GM18951 (cell line): ENCODE measurements at regions not wholly inside any gene's neighbourhood (a gene's known extent, or its start where the extent isn't known, plus 50 kb on each side); places are given as distances from the start of the nearest gene placed in this dataset.
"Not testable (repeated sequence)": the region's sequence is repeated elsewhere in the genome, so short reads cannot be mapped to it uniquely, and the experiment has no call there.

ENCODE experiments used
- POLR2A ChIP-seq: IDR thresholded peaks from 4 replicates; pipeline ENCODE4 v1.6.1; 2011; ENCODE audit warnings: mild to moderate bottlenecking; ENCODE audit not compliant: insufficient read length, insufficient read depth; ENCODE audit errors: extremely low read depth
- in situ Hi-C: fragments of 300-500 bp; cut with MboI; formaldehyde crosslinking; loops from one replicate; pipeline ENCODE4 v1.12.0; 2022; ENCODE audit warnings: low sequenced_read_pairs, mixed read lengths, inconsistent platforms; ENCODE audit not compliant: unreplicated experiment

DNA sequence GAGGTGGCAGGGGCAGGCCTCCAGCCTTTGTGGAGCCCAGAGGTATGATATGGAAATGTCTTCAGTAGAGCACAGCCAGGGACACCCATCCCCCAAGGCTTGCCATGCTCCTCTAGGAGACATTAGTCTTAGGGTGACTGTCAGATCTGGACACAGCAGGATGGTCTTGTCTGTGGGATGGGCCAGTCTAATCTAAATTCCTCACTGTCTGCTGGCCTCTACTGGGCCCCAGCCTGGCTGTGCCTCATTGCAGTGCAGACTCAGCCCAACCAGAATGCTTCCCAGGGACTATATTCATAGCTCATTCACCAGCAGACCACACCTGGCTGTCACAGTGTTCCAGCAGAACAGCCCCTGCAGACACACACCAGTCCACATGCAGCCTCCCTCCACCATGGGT, 129.5 kb upstream of the MRPS30 start:
- in situ Hi-C loops = no loop called here
- no peak for TF ChIP-seq POLR2A

DNA sequence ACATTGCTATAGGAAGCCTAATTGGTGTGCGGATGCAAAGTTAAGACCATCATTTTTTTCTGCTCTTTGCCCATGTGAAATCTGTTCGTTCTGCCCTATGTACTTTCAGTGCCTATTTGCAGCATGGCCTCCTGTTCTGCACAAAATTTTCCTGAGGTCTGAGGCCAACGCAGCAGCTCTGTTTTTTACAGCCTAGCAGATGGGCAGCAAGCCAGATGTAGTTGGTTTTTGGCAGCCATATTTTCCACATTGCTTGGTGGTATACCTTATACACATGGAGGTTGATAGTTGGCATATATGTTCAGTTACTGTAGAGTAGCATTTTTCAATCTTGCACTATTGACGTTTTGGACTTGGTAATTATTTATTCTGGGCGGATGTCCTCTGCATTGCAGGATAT, 133.5 kb upstream of the MRPS30 start:
- in situ Hi-C loops = no loop called here
- TF ChIP-seq POLR2A = no peak

DNA sequence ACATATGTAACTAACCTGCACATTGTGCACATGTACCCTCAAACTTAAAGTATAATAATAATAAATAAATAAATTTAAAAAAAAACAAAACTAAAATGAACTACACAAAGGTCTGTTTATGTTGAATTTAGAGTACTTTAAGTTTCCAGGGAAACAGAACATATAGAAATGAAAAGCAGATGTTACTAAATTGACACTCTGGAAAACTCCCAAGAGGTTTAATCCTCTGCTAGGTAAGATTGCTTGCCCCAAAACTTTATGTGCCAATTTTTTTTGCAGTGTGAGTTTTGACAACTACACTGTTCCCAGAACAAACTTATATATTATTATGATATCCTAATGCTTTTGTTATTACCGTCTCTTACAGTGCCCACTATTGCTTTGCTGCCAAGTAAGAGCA, 134.3 kb upstream of the MRPS30 start:
- TF ChIP-seq POLR2A = no peak
- in situ Hi-C loops = no loop called here

DNA sequence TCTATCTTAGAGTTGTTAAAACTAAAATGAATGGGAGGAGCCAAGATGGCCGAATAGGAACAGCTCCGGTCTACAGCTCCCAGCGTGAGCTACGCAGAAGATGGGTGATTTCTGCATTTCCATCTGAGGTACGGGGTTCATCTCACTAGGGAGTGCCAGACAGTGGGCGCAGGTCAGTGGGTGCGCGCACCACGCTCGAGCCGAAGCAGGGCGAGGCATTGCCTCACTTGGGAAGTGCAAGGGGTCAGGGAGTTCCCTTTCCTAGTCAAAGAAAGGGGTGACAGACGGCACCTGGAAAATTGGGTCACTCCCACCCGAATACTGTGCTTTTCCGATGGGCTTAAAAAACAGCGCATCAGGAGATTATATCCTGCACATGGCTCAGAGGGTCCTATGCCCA, 140.3 kb upstream of the MRPS30 start:
- in situ Hi-C loops = not testable (repeated sequence)

DNA sequence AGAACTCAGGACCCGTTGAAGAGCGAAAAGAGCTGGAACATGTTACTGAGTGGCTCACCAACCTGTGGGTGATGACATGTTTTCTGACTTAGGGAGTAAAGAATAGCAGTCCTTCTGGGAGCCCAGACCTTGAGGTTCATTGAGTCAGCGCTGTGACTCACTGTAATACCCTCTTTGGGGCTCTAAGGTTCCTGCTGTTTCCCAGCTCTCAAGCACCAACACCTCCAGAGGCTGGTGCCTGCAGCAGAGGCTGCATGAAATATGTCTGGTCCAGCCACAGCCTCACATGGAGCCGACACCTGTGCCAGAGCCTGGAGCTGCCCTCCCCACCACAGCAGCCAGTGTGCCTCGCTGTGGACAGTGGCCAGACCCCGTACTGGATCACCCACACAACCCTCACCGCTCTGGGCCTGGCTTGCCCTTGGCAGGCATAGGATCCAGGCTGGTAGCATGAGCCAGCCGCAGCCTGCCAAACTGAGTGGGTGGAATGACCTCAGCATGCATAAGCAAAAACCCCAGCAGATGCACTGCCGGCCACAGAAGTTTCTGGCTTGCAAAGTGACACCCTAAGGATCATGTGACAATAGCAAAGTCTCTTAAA, 143.5 kb upstream of the MRPS30 start:
- no peak for TF ChIP-seq POLR2A

DNA sequence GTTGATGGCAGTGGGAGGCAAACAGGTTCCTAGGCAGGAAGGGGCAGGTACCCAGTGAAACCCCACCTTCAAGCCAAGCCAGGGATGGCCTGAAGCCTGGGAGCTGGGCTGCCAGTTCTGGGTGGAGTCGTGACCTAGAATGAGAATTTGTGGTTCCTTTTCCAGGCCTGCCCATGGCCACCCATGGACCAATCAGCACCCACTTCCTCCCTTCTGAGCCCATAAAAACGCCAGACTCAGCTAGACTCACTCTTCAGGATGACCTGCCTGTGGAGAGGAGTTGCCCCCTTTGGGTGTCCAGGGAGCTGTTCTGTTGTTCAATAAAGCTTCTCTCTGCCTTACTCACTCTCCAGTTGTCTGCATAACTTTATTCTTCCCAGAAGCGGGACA, 144.0 kb upstream of the MRPS30 start:
- in situ Hi-C loops = no loop called here
- no peak for TF ChIP-seq POLR2A

More for the DNA sequence above, 143.5 kb upstream of the MRPS30 start:
- in situ Hi-C loops = no loop called here

DNA sequence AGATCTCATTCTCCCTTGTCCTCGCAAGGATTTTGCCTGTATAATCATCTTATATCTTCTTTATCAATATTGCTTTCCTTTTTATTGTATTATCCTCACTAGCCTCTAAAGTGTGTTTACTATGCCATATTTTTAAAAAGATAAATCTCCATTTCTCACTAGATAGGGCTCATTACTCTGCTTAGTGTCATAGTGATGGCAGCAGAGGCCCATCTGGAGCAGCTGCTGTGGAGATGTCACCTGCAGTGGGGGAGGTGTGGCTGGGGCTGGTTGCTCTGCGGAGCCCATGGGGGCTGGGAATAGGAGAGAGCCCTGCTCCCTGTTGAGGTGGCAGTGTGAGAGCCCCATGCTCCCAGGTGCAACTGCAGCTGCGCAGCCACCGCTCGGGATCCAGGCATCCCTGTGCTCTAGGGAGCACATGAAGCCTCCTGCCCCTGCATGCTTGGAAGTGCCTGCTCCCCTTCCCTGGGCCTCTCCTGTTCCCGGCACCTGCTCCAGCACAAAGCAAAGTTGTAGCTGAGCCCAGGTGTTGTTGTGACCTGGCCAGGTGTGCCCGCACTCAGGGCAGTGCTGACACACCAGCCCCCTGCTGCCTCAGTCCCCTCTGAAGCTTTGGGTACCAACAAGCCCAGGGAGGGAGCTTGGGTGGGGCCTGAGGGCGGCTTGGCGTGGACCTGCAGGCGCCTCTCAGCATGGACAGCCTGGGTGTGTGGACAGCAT, 144.6 kb upstream of the MRPS30 start:
- in situ Hi-C loops = no loop called here
- no peak for TF ChIP-seq POLR2A

DNA sequence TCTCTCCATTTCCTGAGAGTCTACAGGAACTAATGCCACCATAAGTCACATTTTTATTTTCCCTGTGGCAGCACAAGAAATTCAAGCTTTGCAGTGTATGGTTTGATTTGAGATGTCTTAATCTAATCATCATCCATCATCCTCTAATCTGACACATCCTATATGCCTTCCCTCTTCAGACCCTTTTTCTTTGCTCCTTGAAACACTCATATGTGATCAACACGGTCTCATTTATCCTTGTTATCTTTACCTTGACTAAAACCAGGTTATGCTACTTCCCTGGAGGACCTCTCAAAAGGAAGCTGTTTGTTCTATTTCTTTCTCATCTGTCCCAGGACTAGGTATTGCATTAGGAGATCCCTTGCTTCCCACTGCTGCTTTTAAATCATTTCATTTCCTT, 146.9 kb upstream of the MRPS30 start:
- in situ Hi-C loops = no loop called here
- no peak for TF ChIP-seq POLR2A

DNA sequence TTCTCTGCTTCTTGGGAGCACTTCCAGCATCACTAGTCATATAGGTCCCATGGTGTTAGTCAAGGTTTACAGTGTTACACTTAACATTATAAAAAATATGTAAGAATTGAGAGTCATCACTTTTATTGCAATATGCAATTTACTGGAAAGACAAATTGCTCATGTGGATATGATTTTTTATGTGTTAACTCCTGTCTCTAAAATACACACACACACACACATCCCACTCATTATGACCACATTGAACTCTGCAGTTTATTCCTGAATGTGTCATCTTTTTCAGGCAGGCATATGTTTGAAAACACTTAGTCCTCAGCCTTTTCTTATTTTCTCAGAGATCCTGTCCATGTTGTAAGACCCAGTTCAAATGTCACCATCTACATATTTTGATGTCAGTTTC, 148.5 kb upstream of the MRPS30 start:
- TF ChIP-seq POLR2A = no peak
- in situ Hi-C loops = no loop called here

DNA sequence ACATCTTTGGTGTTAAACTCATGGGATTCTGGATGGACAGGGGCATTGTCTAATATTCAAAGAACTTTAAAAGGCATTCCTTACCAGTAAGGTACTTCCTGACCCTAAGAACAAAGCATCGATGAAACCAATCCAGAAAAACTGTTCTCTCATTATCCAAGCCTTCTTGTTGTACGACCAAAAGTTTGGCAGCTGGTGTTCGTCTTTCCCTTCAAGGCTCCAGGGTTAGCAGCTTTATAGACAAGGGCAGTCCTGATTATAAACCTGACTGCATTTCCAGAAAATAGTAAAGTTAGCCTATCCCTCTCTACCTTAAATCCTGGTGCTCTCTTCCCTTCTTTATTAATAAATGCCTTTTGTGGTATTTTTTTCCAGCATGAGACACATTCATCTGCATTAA, 149.4 kb upstream of the MRPS30 start:
- TF ChIP-seq POLR2A = no peak
- in situ Hi-C loops = no loop called here

DNA sequence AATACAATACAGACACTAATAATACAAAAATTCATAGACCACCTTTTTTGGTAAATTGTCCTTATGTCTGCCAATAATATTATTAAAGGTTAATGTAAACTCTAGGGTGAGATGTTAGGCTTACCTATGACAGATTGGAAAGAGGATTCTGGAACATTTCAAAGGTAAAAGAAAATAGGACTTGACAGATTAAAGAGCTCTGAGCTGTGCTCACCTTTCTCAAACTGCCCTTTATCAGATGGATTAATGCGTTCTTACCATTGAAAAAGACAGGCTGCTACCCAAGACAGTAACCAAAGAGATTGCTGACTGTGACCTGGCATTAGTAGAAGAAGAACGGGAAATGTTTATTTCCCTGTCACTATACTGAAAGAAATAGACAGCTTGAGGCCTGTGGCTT, 156.1 kb upstream of the MRPS30 start:
- TF ChIP-seq POLR2A = no peak
- in situ Hi-C loops = no loop called here

DNA sequence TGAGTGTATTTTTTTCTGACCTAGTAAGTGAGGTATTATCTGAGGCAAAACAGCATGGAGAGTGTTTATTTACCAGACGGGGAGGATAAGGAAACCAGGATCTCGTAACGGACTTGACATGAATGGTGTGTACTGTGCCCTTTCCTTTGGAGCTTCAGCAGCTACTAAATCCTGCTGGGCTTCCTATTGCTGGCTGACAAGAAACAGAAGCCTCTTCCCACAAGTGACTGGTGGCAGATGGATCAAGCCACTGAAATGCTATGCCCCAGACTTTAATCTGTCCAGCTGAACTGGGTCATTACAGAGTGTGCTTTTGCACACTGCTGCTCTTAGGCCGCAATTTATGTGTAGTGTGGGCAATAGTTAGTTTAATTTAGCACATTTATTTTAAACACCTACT, 162.7 kb upstream of the MRPS30 start:
- in situ Hi-C loops = no loop called here
- no peak for TF ChIP-seq POLR2A

DNA sequence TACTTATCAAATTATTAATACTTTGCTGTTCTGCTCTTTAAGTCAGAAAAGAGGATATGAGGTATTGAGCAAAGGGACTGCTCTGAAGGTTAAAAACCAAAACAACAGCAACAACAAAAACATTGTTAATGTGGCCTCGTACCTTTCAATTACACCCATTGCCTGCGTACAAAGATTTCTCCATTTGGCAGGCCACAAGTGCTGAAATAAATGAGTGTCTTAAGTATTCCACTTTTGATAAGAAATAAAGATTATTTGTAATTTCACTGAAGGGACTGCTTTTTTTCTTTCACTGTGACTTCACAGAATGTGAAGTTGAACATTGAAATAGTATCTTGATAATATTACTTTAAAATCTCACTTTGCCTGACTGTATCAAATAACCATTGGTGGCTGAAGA, 163.2 kb upstream of the MRPS30 start:
- TF ChIP-seq POLR2A = no peak
- in situ Hi-C loops = no loop called here

DNA sequence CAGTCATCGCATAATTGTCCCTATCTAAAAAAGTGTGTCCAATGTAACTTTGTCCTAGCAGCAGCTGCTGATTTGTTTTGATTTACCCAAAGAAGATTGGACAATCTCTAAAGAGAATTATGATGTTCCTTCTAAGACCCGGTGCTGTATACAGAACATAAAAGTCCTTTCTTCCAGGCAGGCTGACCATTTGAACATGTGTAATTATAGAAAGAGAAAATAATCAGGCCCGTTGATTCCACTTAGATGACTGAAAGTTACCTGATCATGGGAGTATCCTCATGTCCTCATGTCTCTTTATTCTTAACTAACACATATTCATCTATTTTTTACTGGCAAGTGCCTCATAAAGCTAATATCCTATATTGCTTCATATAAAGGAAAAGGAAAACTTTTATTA, 164.1 kb upstream of the MRPS30 start:
- no peak for TF ChIP-seq POLR2A
- in situ Hi-C loops = no loop called here

DNA sequence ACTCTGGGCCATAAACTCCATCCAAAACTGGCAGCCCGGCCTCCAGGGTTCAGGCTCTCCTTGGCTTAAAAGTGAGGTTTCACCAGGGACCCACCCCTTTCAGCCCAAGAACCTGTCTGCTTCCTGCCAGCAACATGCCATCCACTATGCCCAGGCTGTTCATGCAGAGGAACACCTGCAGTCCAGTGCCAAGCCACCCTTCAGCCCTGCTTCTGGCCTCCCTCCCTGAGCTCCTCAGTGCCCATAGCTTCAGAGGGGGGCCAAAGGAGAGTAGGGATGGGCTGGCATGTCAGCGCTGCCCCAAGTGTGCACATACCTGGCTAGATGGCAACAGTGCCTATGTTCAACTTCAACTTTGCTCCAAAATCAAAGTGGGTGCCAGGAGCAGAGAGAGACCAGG, 166.9 kb upstream of the MRPS30 start:
- TF ChIP-seq POLR2A = no peak
- in situ Hi-C loops = no loop called here
